C4-2B (cell line): ENCODE measurements at regions not wholly inside any gene's neighbourhood (a gene's known extent, or its start where the extent isn't known, plus 50 kb on each side); places are given as distances from the start of the nearest gene placed in this dataset.

Experiments used
- ZFX ChIP-seq: fragments of 450-650 bp; IDR thresholded peaks from 2 replicates; pipeline ENCODE4 v1.6.1; 2017
- TF ChIP-seq, protein P1 (sequence below): fragments of 450-650 bp; conservative IDR thresholded peaks from 2 replicates; pipeline ENCODE4 v1.5.1; 2017; ENCODE audit warnings: mild to moderate bottlenecking

DNA sequence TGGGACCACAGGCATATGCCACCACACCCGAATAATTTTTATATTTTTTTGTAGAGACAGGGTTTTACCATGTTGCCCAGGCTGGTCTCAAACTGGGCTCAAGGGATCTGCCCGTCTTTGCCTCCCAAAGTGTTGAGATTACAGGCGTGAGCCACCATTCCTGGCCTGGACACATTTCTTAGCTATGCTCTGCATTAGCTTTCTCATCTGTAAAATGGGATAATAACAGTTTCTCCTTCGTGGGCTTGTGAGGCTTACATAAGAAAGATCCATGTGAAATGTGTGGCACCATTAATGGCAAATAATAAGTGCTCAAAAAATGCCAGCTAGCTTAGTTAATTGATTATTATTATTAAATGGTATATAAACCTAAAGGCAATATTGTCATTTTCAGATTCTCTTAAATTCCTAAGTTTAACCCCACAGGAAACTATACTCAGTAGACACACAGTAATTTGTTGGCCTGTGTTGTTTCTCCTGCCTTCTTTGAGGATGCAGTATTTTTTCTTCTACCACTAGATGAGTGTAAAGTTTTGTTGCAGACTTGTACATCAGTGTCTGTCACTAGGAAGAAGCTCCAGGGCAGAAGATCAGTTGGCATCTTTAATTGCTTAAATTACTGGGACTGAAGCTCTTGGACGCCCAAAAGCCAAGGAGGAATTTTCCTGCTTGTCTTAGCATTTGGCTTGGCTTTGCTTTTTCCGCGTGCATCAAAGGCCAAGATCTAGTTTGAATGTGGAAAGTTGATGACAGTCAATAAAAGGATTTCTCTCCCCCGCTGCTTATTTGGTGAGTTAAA, 162.3 kb upstream of the ZNF217 start:
- TF ChIP-seq, protein P1, sequence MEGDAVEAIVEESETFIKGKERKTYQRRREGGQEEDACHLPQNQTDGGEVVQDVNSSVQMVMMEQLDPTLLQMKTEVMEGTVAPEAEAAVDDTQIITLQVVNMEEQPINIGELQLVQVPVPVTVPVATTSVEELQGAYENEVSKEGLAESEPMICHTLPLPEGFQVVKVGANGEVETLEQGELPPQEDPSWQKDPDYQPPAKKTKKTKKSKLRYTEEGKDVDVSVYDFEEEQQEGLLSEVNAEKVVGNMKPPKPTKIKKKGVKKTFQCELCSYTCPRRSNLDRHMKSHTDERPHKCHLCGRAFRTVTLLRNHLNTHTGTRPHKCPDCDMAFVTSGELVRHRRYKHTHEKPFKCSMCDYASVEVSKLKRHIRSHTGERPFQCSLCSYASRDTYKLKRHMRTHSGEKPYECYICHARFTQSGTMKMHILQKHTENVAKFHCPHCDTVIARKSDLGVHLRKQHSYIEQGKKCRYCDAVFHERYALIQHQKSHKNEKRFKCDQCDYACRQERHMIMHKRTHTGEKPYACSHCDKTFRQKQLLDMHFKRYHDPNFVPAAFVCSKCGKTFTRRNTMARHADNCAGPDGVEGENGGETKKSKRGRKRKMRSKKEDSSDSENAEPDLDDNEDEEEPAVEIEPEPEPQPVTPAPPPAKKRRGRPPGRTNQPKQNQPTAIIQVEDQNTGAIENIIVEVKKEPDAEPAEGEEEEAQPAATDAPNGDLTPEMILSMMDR: no peak
- no peak for TF ChIP-seq ZFX
